GM12875 (cell line): ENCODE measurements at regions not wholly inside any gene's neighbourhood (a gene's known extent, or its start where the extent isn't known, plus 50 kb on each side); places are given as distances from the start of the nearest gene placed in this dataset.

Experiments used
- H3K4me3 ChIP-seq: one replicate; pipeline ENCODE4 v1.5.1; 2011; ENCODE audit warnings: low read depth, low read length, control low read depth
- TF ChIP-seq, protein P1 (sequence below): IDR thresholded peaks from 2 replicates; pipeline ENCODE4 v1.5.1; 2011; ENCODE audit warnings: low read depth, mild to moderate bottlenecking, control low read depth, inconsistent platforms, low read length, moderate library complexity, borderline replicate concordance; ENCODE audit not compliant: insufficient read depth

DNA sequence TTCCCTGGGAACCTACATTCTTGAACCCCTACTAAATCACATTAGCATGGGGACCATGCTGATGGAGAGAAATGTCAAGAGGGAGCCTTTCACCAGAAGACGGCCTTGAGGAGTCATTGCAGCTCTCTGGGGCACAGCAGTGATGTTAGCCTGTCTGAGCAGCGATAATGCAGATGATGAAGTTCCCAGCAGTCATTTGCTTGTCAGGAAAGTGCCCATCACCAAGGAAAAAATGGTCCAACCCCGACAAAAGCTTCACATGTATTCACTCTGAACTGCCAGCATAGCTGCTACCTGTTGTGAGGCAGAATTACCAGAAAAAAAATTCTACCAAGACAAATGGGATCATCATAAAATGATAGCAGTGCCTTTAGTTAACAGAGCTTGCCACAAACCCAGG lies 238.4 kb upstream of the UMPS start:
- no peak overlapping the region for H3K4me3 ChIP-seq
- TF ChIP-seq, protein P1, sequence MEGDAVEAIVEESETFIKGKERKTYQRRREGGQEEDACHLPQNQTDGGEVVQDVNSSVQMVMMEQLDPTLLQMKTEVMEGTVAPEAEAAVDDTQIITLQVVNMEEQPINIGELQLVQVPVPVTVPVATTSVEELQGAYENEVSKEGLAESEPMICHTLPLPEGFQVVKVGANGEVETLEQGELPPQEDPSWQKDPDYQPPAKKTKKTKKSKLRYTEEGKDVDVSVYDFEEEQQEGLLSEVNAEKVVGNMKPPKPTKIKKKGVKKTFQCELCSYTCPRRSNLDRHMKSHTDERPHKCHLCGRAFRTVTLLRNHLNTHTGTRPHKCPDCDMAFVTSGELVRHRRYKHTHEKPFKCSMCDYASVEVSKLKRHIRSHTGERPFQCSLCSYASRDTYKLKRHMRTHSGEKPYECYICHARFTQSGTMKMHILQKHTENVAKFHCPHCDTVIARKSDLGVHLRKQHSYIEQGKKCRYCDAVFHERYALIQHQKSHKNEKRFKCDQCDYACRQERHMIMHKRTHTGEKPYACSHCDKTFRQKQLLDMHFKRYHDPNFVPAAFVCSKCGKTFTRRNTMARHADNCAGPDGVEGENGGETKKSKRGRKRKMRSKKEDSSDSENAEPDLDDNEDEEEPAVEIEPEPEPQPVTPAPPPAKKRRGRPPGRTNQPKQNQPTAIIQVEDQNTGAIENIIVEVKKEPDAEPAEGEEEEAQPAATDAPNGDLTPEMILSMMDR = no peak

DNA sequence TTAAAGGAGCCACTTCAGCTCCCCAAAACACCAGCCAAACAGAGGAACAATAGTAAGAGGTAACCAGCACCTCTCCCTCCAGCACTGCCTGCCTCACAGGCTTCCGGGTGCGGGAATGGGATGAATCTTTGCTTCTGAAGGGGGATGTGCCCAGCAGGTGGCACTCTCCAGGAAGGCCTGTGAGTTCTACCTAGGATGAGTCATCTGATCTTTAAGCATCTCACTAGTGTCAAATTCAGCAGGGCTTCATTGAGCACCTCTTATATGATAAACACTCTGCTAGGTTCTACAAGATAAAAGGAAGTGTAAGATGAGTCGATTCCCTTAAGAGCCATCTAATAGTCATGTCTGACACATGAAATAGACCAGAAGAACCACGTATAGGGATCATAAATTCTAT lies 237.4 kb upstream of the UMPS start:
- no peak overlapping the region for H3K4me3 ChIP-seq
- TF ChIP-seq, protein P1 = peak; percentile 40; the same call in 1 of the 2 replicates

DNA sequence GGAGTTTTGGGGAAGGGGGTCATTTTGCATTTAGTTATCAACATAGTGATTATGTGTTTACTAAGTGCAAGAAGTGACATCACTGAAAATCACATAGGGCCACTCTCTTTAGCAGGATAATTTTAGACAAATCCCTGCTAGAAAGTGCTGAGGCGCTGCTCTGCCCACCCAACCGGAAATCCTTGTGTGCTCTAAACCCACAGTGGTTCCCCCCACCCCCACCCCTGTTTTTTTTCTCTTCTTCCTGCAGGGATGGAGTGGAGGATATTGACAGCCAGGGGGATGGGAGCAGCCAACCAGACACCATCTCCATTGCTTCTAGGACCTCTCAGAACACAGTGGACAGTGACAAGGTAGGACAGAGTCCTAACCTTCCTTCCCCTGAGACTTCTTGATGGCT lies 234.2 kb upstream of the UMPS start:
- TF ChIP-seq, protein P1 = no peak
- no peak overlapping the region for H3K4me3 ChIP-seq

DNA sequence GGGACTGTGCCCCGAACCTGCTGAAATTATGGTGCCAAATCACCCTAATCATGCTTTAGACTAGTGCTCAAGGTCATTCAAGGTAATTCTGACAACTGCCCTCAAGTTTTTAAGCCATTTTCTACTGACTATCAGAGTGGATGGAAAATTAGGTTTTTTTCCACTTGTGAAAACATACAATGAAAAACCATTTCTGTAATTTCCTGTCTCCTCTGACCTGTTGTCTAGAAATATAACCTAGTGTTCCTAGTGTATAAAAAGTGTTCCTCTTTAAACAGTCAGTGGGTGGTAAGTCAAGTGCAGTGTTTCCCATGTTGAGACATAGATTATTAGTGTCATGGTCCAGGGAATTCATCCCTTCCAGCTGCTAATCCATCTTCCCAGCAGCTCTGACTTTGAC lies 232.8 kb upstream of the UMPS start:
- TF ChIP-seq, protein P1 = no peak
- no peak overlapping the region for H3K4me3 ChIP-seq

DNA sequence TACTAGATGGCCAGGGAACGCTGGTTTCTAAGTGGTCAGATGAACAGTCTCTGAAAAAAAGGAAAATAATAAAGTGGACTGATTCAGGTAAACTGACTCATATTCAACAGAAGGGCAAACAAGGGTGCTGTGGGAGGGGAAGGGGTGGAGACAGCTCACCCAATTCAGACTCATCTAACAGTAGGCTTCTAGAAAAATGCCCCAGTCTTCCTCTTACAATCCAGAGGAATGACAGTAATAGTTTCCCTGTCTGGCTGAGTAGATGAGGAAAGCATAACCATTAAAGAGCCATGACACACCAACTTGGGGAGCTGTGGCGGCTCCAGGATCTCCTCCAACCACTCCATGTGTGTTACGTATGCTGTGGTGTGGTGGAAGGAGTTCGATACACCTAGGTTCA lies 231.4 kb upstream of the UMPS start:
- TF ChIP-seq, protein P1 = no peak
- no peak overlapping the region for H3K4me3 ChIP-seq

DNA sequence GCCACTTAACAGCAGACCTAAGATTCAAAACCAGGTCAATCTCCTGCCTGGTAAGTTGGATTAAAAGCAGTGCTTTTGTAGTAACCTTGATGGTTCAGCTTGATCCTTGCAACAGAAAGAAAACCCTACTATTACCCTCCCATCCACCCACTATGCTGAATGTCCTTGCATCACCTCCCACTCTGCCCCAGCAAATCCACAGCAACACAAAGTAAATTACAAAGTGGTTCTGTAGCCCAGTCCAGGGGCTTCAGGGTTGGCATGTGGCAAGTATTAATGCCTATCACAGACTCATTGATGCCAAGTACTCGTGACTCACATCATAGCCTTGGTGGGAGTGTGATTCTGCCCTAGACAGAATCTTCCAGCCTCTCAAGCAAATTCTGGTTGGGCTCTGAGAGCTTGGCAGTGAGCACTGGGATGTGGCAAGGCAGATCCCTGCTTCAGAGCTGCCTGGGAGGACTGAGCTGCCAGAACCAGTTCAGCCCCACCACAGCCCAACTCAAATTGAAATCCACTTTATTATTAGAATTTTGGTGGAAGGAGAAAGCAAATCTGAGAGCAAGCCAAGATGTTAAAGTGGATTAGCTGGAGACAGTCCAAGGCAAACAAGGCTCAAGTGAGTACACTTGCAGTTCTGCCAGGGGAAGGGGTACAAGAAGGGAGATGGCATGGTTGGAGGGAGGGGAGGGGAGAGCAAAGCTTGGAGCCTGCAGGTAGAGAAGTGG lies 225.8 kb upstream of the UMPS start:
- no peak overlapping the region for H3K4me3 ChIP-seq
- TF ChIP-seq, protein P1 = no peak

DNA sequence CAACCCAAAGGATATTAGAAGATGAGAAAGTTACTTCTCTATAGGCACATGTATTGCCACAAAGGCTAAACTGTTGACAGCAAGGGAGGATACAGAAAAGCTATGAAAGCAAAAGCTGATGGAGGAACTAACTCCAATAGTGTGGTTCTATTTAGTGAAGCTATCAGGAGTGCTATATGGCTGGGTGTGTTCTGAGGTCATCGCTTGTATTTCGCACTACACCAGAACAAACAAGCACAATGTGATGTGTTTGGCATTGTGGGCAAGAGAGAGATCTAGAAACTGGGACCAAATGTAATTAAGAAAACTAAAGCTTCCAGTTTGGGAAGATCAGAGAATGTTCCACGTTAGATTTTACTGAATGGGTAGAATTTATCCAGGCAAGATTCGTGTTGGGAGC lies 220.4 kb upstream of the UMPS start:
- TF ChIP-seq, protein P1 = no peak
- no peak overlapping the region for H3K4me3 ChIP-seq
